CD4-positive, alpha-beta memory T cell (primary cell): ENCODE measurements at regions not wholly inside any gene's neighbourhood (a gene's known extent, or its start where the extent isn't known, plus 50 kb on each side); places are given as distances from the start of the nearest gene placed in this dataset.
"Not testable (repeated sequence)": the region's sequence is repeated elsewhere in the genome, so short reads cannot be mapped to it uniquely, and the experiment has no call there.

ENCODE experiments used
- CTCF ChIA-PET: fragments of 350-600 bp; sonication (Branson Sonifier 250); formaldehyde crosslinking; loops from one replicate; lab custom pipeline; 2021; ENCODE audit warnings: inconsistent platforms; ENCODE audit not compliant: partially characterized antibody; lab: Charles Lee
- POLR2A ChIA-PET: fragments of 350-600 bp; sonication (Branson Sonifier 250); formaldehyde crosslinking; loops from one replicate; lab custom pipeline; 2021; ENCODE audit not compliant: partially characterized antibody; lab: Charles Lee
- DNase-seq, 5 donors: peaks; one replicate each; pipeline versions ENCODE4 v3.0.0 to v3.0.0-alpha.2; 2020 to 2022; ENCODE audit warnings: mixed read lengths in 1 of 5
- H3K27ac ChIP-seq: one replicate; pipeline ENCODE4 v1.7.0; 2013; ENCODE audit warnings: low read depth, low read length
- H3K27me3 ChIP-seq: 2 replicates; pipeline ENCODE4 v1.7.0; 2013; ENCODE audit warnings: mild to moderate bottlenecking, low read length, moderate library complexity; ENCODE audit not compliant: insufficient read depth
- H3K36me3 ChIP-seq: 2 replicates; pipeline ENCODE4 v1.7.0; 2013; ENCODE audit warnings: mild to moderate bottlenecking, low read length, moderate library complexity; ENCODE audit not compliant: insufficient read depth
- H3K4me1 ChIP-seq: 2 replicates; pipeline ENCODE4 v1.7.0; 2013; ENCODE audit warnings: mild to moderate bottlenecking, low read length, moderate library complexity; ENCODE audit not compliant: insufficient read depth
- H3K4me3 ChIP-seq, 2 donors: one replicate each; pipeline ENCODE4 v1.7.0; 2013; ENCODE audit warnings: low read length in 2 of 2, mild to moderate bottlenecking in 1 of 2
- H3K9me3 ChIP-seq, 2 donors: one replicate each; pipeline ENCODE4 v1.7.0; 2013; ENCODE audit warnings: low read length in 2 of 2, control low read depth in 1 of 2; ENCODE audit not compliant: control insufficient read depth in 1 of 2
- H3K27ac Mint-ChIP-seq, 7 donors: one replicate each; pipeline ENCODE4 v1.8.0; 2020 to 2021; ENCODE audit warnings: mixed read lengths in 7 of 7, mild to moderate bottlenecking in 6 of 7, inconsistent platforms in 3 of 7, moderate library complexity in 3 of 7
- H3K27me3 Mint-ChIP-seq, 2 donors: one replicate each; pipeline ENCODE4 v1.8.0; 2020 to 2021; ENCODE audit warnings: mixed read lengths in 2 of 2
- H3K36me3 Mint-ChIP-seq, 2 donors: one replicate each; pipeline ENCODE4 v1.8.0; 2020 to 2021; ENCODE audit warnings: mixed read lengths in 2 of 2, inconsistent platforms in 1 of 2, mild to moderate bottlenecking in 1 of 2
- H3K4me1 Mint-ChIP-seq, 4 donors: one replicate each; pipeline ENCODE4 v1.8.0; 2020 to 2021; ENCODE audit warnings: mixed read lengths in 4 of 4, mild to moderate bottlenecking in 1 of 4
- H3K4me3 Mint-ChIP-seq, 8 donors: one replicate each; pipeline ENCODE4 v1.8.0; 2020 to 2021; ENCODE audit warnings: mixed read lengths in 8 of 8, mild to moderate bottlenecking in 7 of 8, moderate library complexity in 6 of 8, inconsistent platforms in 3 of 8
- H3K9me3 Mint-ChIP-seq, 8 donors: one replicate each; pipeline ENCODE4 v1.8.0; 2020 to 2021; ENCODE audit warnings: mixed read lengths in 8 of 8, mild to moderate bottlenecking in 5 of 8, inconsistent platforms in 3 of 8, moderate library complexity in 1 of 8
- intact Hi-C: fragments of 100-400 bp; cut with micrococcal nuclease; formaldehyde crosslinking; loops from one replicate; pipeline ENCODE4 v1.15.1; 2023

GRCh38 chr6:141788096-141788495 is 344.6 kb upstream of the GJE1 start:
- Histone ChIP-seq H3K4me3 (no peak overlapping the region), H3K36me3 (no peaks in the 10 kb centered on the region), H3K9me3 (no peaks in the 10 kb centered on the region), H3K27me3 (no peaks in the 10 kb centered on the region), H3K4me1 (no peaks in the 10 kb centered on the region), H3K27ac (no peak overlapping the region)
- no peak overlapping the region for H3K27ac Mint-ChIP-seq
- ChIA-PET POLR2A (no interaction called here), CTCF (no interaction called here)
- no peaks in the 10 kb centered on the region for H3K36me3 Mint-ChIP-seq
- peaks cover 0 to 1% (median 0%) of the 10 kb centered on the region in 4 donors for H3K4me1 Mint-ChIP-seq
- no peak for DNase-seq
- H3K4me3 Mint-ChIP-seq = no peak overlapping the region
- peaks cover 0 to 2% of the 10 kb centered on the region in 2 donors for H3K27me3 Mint-ChIP-seq
- peaks cover 0 to 2% (median 0%) of the 10 kb centered on the region in 8 donors for H3K9me3 Mint-ChIP-seq
- intact Hi-C loops = no loop called here

GRCh38 chr6:141783585-141783984 is 349.1 kb upstream of the GJE1 start:
- Histone ChIP-seq H3K36me3 (no peaks in the 10 kb centered on the region), H3K9me3 (no peaks in the 10 kb centered on the region), H3K4me1 (no peaks in the 10 kb centered on the region), H3K4me3 (no peak overlapping the region), H3K27ac (no peak overlapping the region), H3K27me3 (no peaks in the 10 kb centered on the region)
- CTCF ChIA-PET = no interaction called here
- H3K9me3 Mint-ChIP-seq = peaks cover 0 to 2% (median under 1%) of the 10 kb centered on the region in 8 donors
- H3K27me3 Mint-ChIP-seq = peaks cover 0 to 2% of the 10 kb centered on the region in 2 donors
- POLR2A ChIA-PET = no interaction called here
- H3K4me3 Mint-ChIP-seq = no peak overlapping the region
- no peaks in the 10 kb centered on the region for H3K4me1 Mint-ChIP-seq
- no peak for DNase-seq
- H3K36me3 Mint-ChIP-seq = no peaks in the 10 kb centered on the region
- intact Hi-C loops = no loop called here
- no peak overlapping the region for H3K27ac Mint-ChIP-seq

GRCh38 chr6:141780296-141780695 is 352.4 kb upstream of the GJE1 start:
- peaks cover 0 to 3% (median 2%) of the 10 kb centered on the region in 8 donors for H3K9me3 Mint-ChIP-seq
- no peak overlapping the region for H3K4me3 Mint-ChIP-seq
- H3K4me1 ChIP-seq = no peaks in the 10 kb centered on the region
- H3K27ac Mint-ChIP-seq = no peak overlapping the region
- no peak overlapping the region for H3K4me3 ChIP-seq
- no peaks in the 10 kb centered on the region for H3K9me3 ChIP-seq
- no peaks in the 10 kb centered on the region for H3K36me3 Mint-ChIP-seq
- H3K27me3 Mint-ChIP-seq = peaks cover 0 to 2% of the 10 kb centered on the region in 2 donors
- no peaks in the 10 kb centered on the region for H3K27me3 ChIP-seq
- no peak for DNase-seq
- no peak overlapping the region for H3K27ac ChIP-seq
- H3K4me1 Mint-ChIP-seq = no peaks in the 10 kb centered on the region
- H3K36me3 ChIP-seq = no peaks in the 10 kb centered on the region
- CTCF ChIA-PET = no interaction called here
- POLR2A ChIA-PET = no interaction called here
- intact Hi-C loops = no loop called here

- H3K27ac ChIP-seq = no peak overlapping the region
- no peaks in the 10 kb centered on the region for H3K4me1 ChIP-seq
- Mint-ChIP-seq H3K4me1 (no peaks in the 10 kb centered on the region), H3K27me3 (no peaks in the 10 kb centered on the region), H3K36me3 (no peaks in the 10 kb centered on the region), H3K27ac (no peak overlapping the region), H3K9me3 (peaks cover 0 to 4% (median 0%) of the 10 kb centered on the region in 8 donors), H3K4me3 (no peak overlapping the region)
- DNase-seq = no peak
- H3K9me3 ChIP-seq = no peaks in the 10 kb centered on the region
- POLR2A ChIA-PET = no interaction called here
- intact Hi-C loops = no loop called here
- no peak overlapping the region for H3K4me3 ChIP-seq
- CTCF ChIA-PET = no interaction called here
- H3K27me3 ChIP-seq = no peaks in the 10 kb centered on the region
- H3K36me3 ChIP-seq = no peaks in the 10 kb centered on the region
These were observed 368.3 kb upstream of the GJE1 start for GRCh38 chr6:141764388-141764787.

GRCh38 chr6:141758430-141758829 is 374.3 kb upstream of the GJE1 start:
- no peaks in the 10 kb centered on the region for H3K9me3 ChIP-seq
- no peaks in the 10 kb centered on the region for H3K36me3 Mint-ChIP-seq
- H3K9me3 Mint-ChIP-seq = peaks cover 0 to 2% (median 0%) of the 10 kb centered on the region in 8 donors
- no peaks in the 10 kb centered on the region for H3K36me3 ChIP-seq
- no peak overlapping the region for H3K4me3 Mint-ChIP-seq
- H3K4me1 ChIP-seq = no peaks in the 10 kb centered on the region
- POLR2A ChIA-PET = no interaction called here
- intact Hi-C loops = no loop called here
- peaks cover 0 to 1% (median under 1%) of the 10 kb centered on the region in 4 donors for H3K4me1 Mint-ChIP-seq
- H3K27ac ChIP-seq = no peak overlapping the region
- H3K27me3 ChIP-seq = no peaks in the 10 kb centered on the region
- CTCF ChIA-PET = no interaction called here
- H3K27me3 Mint-ChIP-seq = no peaks in the 10 kb centered on the region
- H3K27ac Mint-ChIP-seq = peak overlapping the region in 1 of 7 donors; percentile 48
- no peak for DNase-seq
- H3K4me3 ChIP-seq = no peak overlapping the region

- H3K27me3 ChIP-seq = no peaks in the 10 kb centered on the region
- intact Hi-C loops = no loop called here
- Mint-ChIP-seq H3K27me3 (no peaks in the 10 kb centered on the region), H3K4me1 (peaks cover 5 to 9% (median 7%) of the 10 kb centered on the region in 4 donors), H3K4me3 (no peak overlapping the region), H3K27ac (no peak overlapping the region), H3K9me3 (no peaks in the 10 kb centered on the region), H3K36me3 (no peaks in the 10 kb centered on the region)
- DNase-seq = no peak
- H3K9me3 ChIP-seq = no peaks in the 10 kb centered on the region
- no peak overlapping the region for H3K4me3 ChIP-seq
- H3K36me3 ChIP-seq = no peaks in the 10 kb centered on the region
- H3K4me1 ChIP-seq = no peaks in the 10 kb centered on the region
- H3K27ac ChIP-seq = no peak overlapping the region
- POLR2A ChIA-PET = no interaction called here
- CTCF ChIA-PET = no interaction called here
These were observed 379.5 kb upstream of the GJE1 start for GRCh38 chr6:141753180-141753579.

- H3K4me1 ChIP-seq = no peaks in the 10 kb centered on the region
- no peak overlapping the region for H3K27ac Mint-ChIP-seq
These were observed 380.0 kb upstream of the GJE1 start for GRCh38 chr6:141752677-141753076.

GRCh38 chr6:141746324-141746723 is 386.4 kb upstream of the GJE1 start:
- H3K36me3 ChIP-seq, H3K36me3 Mint-ChIP-seq, H3K27me3 Mint-ChIP-seq, H3K4me1 ChIP-seq, POLR2A ChIA-PET, intact Hi-C loops, H3K4me3 Mint-ChIP-seq, DNase-seq, H3K9me3 ChIP-seq, H3K27me3 ChIP-seq, H3K4me3 ChIP-seq, H3K27ac Mint-ChIP-seq, H3K27ac ChIP-seq, CTCF ChIA-PET: not testable (repeated sequence)
- peaks cover 0 to 19% (median 4%) of the 10 kb centered on the region in 4 donors for H3K4me1 Mint-ChIP-seq
- peaks cover 0 to 10% (median 1%) of the 10 kb centered on the region in 8 donors for H3K9me3 Mint-ChIP-seq

More at GRCh38 chr6:141752677-141753076, 380.0 kb upstream of the GJE1 start:
- ChIA-PET POLR2A (no interaction called here), CTCF (no interaction called here)
- H3K27ac ChIP-seq = no peak overlapping the region
- Mint-ChIP-seq H3K27me3 (no peaks in the 10 kb centered on the region), H3K4me3 (peak overlapping the region in 1 of 8 donors; percentile 48), H3K4me1 (peaks cover 5 to 9% (median 7%) of the 10 kb centered on the region in 4 donors), H3K36me3 (no peaks in the 10 kb centered on the region), H3K9me3 (peaks cover 0 to 2% (median 0%) of the 10 kb centered on the region in 8 donors)
- DNase-seq = no peak
- H3K4me3 ChIP-seq = no peak overlapping the region
- no peaks in the 10 kb centered on the region for H3K36me3 ChIP-seq
- H3K9me3 ChIP-seq = no peaks in the 10 kb centered on the region
- no peaks in the 10 kb centered on the region for H3K27me3 ChIP-seq
- intact Hi-C loops = no loop called here
